Forelimb muscle (tissue), 1 donor: ENCODE measurements at regions not wholly inside any gene's neighbourhood (a gene's known extent, or its start where the extent isn't known, plus 50 kb on each side); places are given as distances from the start of the nearest gene placed in this dataset.
"Not testable (repeated sequence)": the region's sequence is repeated elsewhere in the genome, so short reads cannot be mapped to it uniquely, and the experiment has no call there.

Experiments
- DNase-seq: peaks from one replicate; pipeline ENCODE4 v3.0.0-alpha.2; 2013; ENCODE audit warnings: low read depth

- DNase-seq, result no peak
Observed at GRCh38 chr1:221525749-221526148, 216.1 kb downstream of the DUSP10 start.

DNA sequence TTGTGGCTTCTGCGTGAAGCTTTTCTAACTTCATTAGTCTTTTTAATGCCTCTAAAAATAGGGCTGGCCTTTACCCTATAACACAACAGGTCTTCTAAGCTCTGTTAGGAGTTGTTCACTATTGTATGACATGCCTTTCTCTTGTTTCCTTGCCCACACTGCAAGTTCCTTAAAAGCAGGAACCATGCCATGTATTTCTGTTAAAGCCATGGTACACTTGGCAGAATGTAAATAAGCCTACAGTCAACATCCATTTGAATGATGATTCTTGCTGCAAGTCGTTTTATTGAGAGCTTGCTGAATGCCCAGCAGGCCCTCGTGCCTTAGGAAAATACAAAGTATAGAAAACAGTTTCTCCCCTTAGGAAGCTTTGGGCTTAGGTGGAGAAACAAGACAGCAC is 214.6 kb downstream of the DUSP10 start:
- no peak for DNase-seq

- DNase-seq, result no peak
Observed at GRCh38 chr1:221527886-221528624, 213.8 kb downstream of the DUSP10 start.

GRCh38 chr1:221530159-221530558 is 211.7 kb downstream of the DUSP10 start:
- not testable (repeated sequence) for DNase-seq

DNA sequence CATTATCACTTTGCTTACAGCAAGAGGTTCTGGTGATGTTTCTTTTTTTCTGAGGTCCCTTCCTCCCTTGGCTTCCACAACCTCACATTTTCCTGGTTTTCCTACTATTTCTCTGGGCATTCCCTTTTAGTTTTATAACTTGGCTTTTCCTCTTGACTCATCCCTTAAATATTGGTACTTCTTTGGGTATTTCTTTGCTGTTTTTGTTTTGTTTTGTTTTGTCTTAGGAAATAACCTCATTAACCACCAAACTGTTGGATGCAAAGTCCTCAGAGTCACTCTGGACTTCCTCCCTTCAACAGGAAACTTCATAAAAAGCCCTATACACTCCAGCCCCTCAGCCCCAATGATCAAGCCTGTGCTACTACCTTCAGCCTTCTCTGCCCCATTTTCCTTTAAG is 211.1 kb downstream of the DUSP10 start:
- DNase-seq, result no peak

DNA sequence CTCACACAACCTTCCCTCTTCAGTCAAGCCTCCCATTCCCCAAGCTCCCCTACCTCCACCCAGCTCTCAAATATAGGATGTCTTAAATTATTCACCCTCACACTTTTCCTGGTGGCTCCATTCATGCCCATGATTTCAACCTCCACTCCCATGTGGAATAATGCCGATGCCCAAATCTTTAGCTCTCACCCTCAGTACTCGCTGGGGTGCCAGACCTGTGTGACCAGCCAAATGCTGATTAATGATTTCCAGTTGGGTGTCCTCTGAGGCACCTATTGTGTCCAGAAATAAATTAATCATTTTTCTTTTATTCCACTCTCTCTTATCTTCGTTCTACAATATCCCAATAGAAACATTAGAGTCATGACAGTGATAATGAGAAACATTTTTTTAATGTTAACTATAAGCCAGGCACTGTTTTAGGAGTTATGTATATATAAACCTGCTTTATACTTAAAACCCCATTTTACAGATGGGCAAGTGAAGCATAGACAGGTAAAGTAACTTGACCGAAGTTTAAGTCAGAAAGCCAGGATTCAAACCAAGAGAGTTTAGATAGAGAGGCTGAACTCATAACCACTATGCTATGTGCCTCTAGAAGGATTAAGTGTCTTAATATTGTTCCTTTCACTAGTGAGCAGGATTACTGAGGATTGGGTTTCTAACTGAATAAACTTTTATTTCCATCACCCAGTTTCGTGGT is 209.7 kb downstream of the DUSP10 start:
- DNase-seq, result no peak

- no peak for DNase-seq
Observed at GRCh38 chr1:221541296-221541695, 200.6 kb downstream of the DUSP10 start.

DNA sequence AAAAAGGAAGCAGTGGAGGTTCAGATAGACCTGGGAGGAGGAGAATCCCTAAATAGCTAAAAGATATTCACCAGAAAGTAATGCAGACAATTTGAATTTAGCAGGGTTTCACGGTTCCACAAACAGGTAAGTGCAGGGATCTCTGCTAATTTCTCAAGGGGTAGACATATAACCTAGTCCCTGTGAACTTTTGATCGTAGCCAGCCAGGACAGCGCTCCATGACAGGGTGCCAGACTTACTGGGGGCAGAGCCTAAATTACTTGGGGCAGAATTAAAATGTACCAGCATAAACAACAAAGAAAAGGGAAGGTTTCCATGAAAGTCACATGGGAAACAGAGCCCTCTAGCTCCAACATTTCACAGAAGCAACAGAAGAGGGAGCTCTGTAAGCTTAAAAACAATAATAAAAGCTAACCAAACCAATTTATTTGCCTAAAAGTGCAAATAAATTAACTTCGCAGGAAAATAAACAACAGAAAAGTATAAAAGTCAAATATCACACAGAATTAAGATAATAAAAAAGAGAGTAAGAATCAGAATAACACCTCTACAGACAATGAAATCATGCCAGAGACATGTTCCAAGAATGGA is 198.3 kb downstream of the DUSP10 start:
- no peak for DNase-seq

- no peak for DNase-seq
Observed at GRCh38 chr1:221548942-221549341, 192.9 kb downstream of the DUSP10 start.

DNA sequence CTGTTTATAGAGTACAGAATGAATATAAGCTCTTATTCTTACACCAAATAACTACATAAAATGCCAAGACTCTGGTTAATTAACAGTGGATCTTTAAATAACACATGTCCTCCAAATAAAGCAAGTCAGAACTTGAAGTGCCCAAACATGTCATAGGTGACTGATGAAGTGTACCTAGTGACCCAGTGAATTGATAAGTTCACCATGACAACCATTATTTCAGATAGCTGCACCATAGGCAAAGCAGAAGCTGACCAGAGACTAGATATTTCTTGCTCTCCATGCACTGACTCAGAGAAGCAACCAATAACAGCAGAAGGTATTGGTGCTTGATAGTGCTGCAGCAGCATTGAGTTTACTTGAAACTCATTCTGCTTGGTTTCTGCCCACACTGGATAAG is 192.1 kb downstream of the DUSP10 start:
- DNase-seq, result no peak

DNA sequence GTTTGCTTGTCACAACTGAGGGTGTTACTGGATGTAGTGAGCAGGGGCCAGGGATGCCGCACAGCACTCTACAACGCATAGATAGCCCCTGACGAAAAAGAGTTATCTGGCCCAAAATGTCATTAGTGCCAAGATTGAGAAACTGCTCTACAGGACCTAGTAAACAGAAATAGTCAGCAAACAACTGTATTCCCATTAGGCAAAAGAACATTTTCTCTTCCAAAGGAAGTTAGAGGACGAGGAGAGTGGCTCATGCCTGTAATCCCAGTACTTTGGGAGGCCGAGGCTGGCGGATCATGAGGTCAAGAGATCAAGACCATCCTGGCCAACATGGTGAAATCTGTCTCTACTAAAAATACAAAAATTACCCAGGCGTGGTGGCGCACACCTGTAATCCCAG is 189.1 kb downstream of the DUSP10 start:
- not testable (repeated sequence) for DNase-seq

- DNase-seq, result no peak
Observed at GRCh38 chr1:221555689-221556433, 186.0 kb downstream of the DUSP10 start.

DNA sequence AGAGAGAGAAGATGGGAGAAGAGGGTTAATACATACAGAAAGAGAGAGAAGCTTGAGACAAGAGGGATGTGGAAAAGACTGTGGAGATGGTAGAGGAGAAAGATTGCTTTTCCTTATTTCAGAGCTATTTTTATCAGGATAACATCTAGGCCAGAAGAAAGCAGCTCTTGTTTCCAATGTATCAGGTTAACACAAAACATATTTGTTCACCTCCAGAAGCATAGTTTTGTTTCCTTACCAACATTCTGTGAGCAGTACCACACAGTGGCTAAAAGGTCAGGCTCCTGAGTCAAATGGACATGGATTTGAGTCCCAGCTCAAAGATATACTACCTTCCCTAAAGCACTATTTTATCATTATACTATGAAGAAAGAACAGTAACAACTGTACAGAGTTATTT is 185.5 kb downstream of the DUSP10 start:
- DNase-seq, result no peak

GRCh38 chr1:221557013-221557412 is 184.9 kb downstream of the DUSP10 start:
- DNase-seq, result no peak

GRCh38 chr1:221558396-221558795 is 183.5 kb downstream of the DUSP10 start:
- DNase-seq, result no peak

DNA sequence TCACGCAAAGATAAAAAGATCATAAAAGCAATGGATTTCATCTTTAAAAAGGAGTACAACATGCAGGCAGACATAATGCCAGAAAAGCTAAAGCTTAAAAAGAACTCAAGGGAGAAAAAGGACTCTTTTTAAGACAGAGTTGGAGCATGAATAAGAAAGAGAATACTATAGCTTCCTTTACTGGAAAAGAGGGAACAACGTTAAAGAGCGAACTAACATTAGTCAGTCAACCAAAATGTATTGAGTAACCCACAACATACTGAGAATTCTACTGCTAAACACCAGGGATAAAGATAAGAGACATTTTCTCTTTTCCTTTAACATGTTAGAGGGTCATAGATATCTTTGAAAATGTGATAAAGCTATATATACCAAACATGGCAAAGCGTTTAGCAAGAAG is 182.0 kb downstream of the DUSP10 start:
- DNase-seq, result no peak

GRCh38 chr1:221562542-221563475 is 179.1 kb downstream of the DUSP10 start:
- no peak for DNase-seq

DNA sequence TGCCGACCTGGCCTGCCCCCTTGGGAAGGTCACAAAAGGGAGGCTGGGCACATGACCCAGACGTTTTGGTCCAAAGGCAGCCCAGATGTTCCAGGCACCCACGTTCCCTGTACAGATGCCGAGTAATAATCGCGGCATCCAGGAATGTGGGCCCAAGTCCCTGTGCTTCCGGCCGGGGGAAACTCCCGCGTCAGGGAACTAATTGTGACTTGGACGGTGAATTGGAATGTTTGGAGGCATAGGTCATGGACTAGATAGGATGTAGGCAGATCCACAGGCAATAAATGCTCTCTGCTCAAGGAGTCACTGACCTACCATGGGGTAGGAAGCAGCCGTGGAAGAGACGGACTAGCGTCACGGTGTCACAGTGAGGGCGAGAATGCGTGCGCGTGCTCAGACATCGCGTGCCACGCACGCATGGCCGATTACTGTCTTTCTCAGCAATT is 178.4 kb downstream of the DUSP10 start:
- no peak for DNase-seq

GRCh38 chr1:221564891-221565290 is 177.0 kb downstream of the DUSP10 start:
- no peak for DNase-seq

DNA sequence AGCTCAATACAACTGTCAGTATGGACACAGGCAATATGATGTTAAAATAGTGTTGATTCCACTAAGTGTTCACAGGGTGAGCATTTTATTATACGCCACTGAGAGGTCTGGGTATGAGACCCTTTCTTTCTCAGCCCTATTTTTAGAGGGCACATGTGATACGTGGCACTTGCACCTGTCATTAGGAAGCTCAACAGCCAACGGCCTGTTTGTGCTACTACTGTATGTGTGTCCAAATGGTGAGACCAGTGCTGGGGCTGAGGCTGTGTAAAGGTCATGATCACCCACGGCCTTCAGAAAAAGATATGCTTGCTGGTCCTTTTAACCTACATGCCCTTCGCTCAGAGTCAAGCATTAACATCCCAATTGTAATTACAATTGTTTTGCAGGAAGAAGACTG is 176.2 kb downstream of the DUSP10 start:
- DNase-seq, result no peak

DNA sequence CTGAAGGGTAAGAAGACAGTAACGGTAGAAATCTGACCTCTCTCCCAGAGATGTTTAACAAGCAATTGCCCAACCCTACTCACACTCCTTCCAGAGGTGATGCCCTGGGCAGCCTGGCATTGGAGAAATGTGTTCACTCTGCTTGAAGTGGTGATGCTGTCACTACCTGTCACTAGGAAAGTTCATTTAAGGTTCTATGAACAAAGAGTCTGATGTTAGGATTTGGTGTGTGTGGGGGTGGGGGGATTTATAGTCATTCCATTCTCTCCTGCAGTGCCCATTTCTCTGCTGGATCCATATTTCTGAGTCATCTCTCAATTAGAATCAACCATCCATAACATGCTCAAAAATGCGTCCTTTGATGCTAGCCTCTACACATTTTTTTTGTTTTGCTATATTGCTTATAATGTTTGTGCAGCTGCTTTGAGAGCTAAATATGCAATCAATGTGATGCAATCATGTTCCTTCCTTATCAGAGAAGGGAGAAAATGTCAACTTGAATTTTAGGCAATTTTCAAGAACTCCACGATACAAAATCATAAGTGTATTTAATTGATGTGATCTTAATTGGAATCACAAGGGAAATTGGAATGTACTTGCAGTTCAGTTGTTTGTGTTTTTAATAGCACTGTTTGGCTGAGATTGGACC is 173.9 kb downstream of the DUSP10 start:
- DNase-seq, result no peak
